ENCODE measurements at regions not wholly inside any gene's neighbourhood (a gene's known extent, or its start where the extent isn't known, plus 50 kb on each side); places are given as distances from the start of the nearest gene placed in this dataset.

- intact Hi-C loops (cut with micrococcal nuclease), result no loop called here
Measured at GRCh38 chr3:64318668-64319271, 93.5 kb upstream of the PRICKLE2 start.

GRCh38 chr3:64318001-64318400, 92.7 kb upstream of the PRICKLE2 start:
- intact Hi-C loops (cut with micrococcal nuclease), result no loop called here

DNA sequence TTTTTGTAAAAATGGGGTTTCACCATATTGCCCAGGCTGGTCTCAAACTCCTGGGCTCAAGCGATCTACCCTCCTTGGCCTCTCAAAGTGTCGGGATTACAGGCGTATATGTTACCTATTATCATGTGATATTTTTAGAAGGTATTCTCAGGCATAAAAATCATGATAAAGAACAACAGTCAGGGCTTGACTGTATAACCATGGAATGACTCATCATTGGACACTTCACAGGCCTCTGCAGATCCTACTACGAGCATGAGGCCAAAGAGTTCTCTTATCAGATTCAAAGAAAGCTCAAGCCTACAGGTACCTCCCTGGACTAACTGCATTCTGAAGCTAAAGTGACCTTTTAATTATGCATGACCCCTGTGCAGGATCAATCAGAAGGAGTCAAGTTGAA, 91.7 kb upstream of the PRICKLE2 start:
- intact Hi-C loops (cut with micrococcal nuclease), result no loop called here

- intact Hi-C loops (cut with micrococcal nuclease), result no loop called here
Measured at GRCh38 chr3:64311424-64312061, 86.3 kb upstream of the PRICKLE2 start.

GRCh38 chr3:64308931-64309330, 83.7 kb upstream of the PRICKLE2 start:
- intact Hi-C loops (cut with micrococcal nuclease), result no loop called here

DNA sequence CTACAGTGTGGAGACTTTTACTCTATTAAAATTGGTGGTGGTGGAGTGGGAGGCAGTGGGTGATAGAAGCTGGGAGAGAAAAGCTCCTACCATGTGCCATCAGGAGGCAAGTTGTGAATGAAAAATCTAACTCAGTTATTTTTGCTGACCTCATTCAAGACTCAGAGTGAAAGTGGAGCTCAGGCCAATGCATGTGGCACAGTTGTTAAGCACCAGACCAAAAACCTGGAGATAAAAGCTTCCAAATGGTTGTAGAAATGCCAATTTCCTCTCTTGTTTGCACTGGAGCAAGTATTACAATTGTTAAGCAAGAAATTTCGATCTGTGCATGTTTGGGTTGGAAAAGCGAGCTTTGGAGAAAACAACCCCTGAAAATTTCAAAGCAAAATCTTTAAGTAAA, 81.5 kb upstream of the PRICKLE2 start:
- intact Hi-C loops (cut with micrococcal nuclease), result no loop called here

GRCh38 chr3:64305731-64306130, 80.5 kb upstream of the PRICKLE2 start:
- intact Hi-C loops (cut with micrococcal nuclease), result no loop called here

DNA sequence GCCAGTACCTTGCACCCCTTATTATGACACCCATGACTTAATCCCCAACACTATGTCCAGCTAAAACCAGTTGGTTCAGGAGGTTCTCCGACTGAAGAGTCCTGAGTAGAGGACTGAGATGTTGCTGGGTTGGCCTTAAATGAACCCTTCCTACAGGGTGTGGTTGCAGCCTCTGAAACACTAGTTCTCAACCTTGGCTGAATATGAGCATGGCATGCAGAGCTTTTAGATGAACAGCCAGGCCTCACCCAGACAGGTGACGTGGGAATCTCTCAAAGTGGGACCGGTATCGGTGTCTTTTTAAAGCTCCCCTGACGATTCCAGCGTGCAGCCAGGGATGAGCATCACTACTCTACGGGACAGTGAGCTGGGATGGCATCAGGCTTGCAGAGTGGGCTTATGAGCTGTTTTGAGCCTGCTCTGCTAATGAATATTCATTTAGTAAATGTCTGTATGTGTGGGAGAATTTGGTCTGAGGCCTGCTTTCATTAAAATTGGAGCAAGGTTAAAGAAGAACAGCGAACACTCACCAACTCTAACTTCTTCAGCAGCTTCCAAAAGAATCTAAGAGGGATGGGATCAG, 79.7 kb upstream of the PRICKLE2 start:
- intact Hi-C loops (cut with micrococcal nuclease), result no loop called here

GRCh38 chr3:64303881-64304280, 78.6 kb upstream of the PRICKLE2 start:
- intact Hi-C loops (cut with micrococcal nuclease), result no loop called here

- intact Hi-C loops (cut with micrococcal nuclease), result no loop called here
Measured at GRCh38 chr3:64303401-64303800, 78.1 kb upstream of the PRICKLE2 start.

GRCh38 chr3:64301476-64301875, 76.2 kb upstream of the PRICKLE2 start:
- intact Hi-C loops (cut with micrococcal nuclease), result no loop called here

DNA sequence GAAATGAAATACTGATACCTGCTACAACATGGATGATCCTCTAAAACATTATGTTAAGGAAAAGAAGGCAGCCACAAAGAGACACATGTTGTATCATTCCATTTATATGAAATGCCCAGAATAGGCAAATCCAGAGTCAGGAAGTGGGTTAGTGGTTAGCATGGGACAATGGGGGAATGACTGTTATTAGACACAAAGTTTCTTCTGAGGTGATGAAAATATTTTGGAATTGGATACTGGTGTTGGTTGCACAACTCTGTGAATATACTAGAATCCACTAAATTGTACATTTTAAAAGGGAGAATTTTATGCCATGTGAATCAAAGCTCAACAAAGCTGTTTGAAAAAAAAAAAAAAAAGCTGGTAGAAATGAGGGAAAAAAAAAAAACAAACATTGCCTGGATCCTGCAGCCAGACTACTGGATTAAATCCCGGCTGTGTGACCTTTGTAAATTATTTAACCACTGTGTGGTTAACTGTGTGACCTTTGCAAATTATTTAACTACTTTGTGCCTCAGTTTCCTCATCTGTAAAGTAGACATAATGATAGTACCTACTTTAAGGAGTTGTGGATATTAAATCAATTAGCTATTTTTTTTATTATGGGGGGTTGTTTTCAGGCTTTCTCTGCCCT, 75.6 kb upstream of the PRICKLE2 start:
- intact Hi-C loops (cut with micrococcal nuclease), result no loop called here

DNA sequence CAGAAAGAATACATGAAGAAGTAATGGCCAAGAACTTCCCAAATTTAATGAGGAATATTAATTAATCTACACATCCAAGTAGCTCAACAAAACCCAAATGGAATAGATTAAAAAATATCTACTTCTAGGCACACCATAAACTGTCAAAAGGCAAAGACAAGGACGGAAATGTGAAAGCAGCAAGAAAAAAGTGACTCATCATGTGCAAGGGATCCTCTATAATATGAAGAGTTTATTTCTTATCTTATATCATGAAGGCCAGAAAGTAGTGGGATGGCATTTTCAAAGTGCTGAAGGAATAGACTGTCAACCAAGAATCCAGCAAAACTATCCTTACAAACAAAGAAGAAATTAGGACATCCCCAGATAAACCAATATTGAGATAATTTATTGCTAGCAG, 73.9 kb upstream of the PRICKLE2 start:
- intact Hi-C loops (cut with micrococcal nuclease), result no loop called here

- intact Hi-C loops (cut with micrococcal nuclease), result no loop called here
Measured at GRCh38 chr3:64297563-64297962, 72.3 kb upstream of the PRICKLE2 start.

GRCh38 chr3:64295594-64295993, 70.3 kb upstream of the PRICKLE2 start:
- intact Hi-C loops (cut with micrococcal nuclease), result no loop called here

DNA sequence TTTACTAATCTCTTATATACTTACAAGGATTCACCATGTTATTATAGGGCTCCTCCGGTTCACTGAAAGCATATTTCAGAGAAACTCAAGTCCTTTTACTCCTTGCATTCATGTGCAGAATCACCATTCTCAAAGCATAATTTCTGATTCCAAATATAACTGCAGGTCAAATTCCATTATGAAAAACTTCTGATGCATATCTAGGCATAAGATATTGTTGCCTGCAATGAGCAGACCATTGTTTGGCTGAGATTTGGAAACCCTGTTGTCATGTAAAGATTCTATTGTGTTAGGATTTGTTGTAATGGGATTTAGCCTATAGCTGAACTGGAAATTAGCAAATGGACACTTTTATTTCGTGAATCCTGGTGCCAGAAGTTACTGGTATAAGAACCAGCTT, 69.5 kb upstream of the PRICKLE2 start:
- intact Hi-C loops (cut with micrococcal nuclease), result no loop called here

GRCh38 chr3:64293121-64293520, 67.9 kb upstream of the PRICKLE2 start:
- intact Hi-C loops (cut with micrococcal nuclease), result no loop called here

GRCh38 chr3:64291956-64292355, 66.7 kb upstream of the PRICKLE2 start:
- intact Hi-C loops (cut with micrococcal nuclease), result no loop called here

DNA sequence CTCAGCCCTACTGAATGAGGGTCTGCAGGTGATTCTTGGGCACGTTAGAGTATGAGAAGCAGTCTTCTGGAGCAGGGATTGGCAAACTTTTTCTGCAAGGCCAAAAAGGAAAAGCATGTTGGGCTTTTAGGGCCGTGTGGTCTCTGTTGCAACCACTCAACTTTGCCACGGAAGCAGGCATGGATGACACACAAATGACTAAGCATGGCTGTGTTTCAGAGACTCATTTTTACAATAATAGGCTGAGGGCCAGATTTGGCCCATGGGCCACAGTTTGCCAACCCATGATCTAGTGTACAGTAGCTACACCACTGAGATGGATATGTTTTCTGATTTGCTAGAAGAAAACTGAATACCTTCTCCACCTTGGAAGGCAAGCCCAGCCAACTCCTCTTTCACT, 66.1 kb upstream of the PRICKLE2 start:
- intact Hi-C loops (cut with micrococcal nuclease), result no loop called here

DNA sequence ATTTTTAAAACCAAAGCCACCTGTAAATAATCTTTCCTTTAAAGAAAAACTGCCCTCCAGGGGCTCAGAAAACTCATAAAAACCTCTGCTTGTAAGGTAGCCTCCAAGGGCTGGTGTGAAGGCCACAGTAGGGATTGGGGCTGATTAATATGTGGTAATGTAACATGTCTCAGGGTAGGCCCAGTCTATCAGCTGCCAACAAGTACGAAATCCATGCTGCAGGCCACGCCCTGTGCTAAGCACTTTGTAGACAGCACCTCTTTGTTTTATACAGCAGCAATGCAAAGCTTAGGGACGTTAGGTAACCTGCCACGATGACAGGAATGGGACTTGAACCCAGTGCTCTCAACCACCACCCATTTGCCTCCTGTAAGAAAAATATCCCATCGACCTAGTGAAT, 65.6 kb upstream of the PRICKLE2 start:
- intact Hi-C loops (cut with micrococcal nuclease), result no loop called here

DNA sequence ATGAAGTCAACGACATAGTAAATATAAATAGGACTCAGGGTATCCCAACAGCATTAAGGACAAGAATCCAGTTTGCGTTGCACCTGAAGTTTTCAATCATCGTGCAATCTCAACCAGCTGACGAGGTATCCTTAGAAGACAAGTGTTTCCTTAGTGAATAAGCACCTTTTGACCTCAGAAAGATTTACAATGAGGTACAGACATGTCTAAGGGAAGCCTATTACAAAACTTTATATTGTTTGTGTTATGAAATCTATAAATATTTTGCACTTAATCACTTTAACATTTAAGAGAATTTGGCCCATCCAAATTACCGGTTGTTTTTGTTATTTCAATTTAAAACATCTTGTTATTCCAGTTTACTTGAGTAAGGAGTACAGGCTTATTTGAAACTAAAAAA, 64.9 kb upstream of the PRICKLE2 start:
- intact Hi-C loops (cut with micrococcal nuclease), result no loop called here

- intact Hi-C loops (cut with micrococcal nuclease), result no loop called here
Measured at GRCh38 chr3:64289622-64290021, 64.4 kb upstream of the PRICKLE2 start.

- intact Hi-C loops (cut with micrococcal nuclease), result no loop called here
Measured at GRCh38 chr3:64278625-64279024, 53.4 kb upstream of the PRICKLE2 start.

All from T-helper 2 cell treated with Interferon-gamma antibody and Interleukin-4, amounts not matched to agents 100 ng/mL and 5 ng/mL, for 36 hours (primary cell).